Testis (tissue), 2 donors: ENCODE measurements at regions not wholly inside any gene's neighbourhood (a gene's known extent, or its start where the extent isn't known, plus 50 kb on each side); places are given as distances from the start of the nearest gene placed in this dataset.

Experiments
- POLR2A ChIP-seq: fragments of 450-650 bp; IDR thresholded peaks from one replicate; pipeline ENCODE4 v1.6.1; 2017; ENCODE audit warnings: antibody characterized with exemption, mild to moderate bottlenecking, moderate library complexity
- TF ChIP-seq, protein P1 (sequence below), 3 experiments: fragments of 450-650 bp in 2 of 3; fragments of 200-600 bp in 1 of 3; sonication (generic) in 1 of 3; IDR thresholded peaks; one replicate each; pipeline ENCODE4 v1.5.1; 2016 to 2019; ENCODE audit warnings: antibody characterized with exemption in 3 of 3, mild to moderate bottlenecking in 2 of 3, moderate library complexity in 1 of 3

DNA sequence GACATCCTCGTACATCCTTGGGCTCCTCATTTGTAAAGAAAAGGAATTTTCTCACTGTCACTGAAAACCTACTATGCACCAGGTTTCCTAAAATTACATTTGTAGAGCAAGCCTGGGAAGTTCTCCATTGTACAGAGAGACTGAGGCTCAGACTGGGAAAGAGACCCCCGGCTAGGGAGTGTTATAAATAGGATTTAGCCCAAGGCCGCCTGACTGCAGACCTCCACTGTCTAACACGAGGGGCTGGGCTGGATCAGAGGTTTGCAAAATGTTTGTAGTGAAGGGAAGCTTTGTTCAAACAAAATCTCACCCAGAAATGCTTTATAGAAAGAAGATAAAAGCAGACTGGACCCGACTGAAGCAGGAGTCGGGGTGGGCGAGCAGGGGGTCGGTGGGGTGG is 131.3 kb downstream of the ACTL8 start:
- TF ChIP-seq, protein P1, sequence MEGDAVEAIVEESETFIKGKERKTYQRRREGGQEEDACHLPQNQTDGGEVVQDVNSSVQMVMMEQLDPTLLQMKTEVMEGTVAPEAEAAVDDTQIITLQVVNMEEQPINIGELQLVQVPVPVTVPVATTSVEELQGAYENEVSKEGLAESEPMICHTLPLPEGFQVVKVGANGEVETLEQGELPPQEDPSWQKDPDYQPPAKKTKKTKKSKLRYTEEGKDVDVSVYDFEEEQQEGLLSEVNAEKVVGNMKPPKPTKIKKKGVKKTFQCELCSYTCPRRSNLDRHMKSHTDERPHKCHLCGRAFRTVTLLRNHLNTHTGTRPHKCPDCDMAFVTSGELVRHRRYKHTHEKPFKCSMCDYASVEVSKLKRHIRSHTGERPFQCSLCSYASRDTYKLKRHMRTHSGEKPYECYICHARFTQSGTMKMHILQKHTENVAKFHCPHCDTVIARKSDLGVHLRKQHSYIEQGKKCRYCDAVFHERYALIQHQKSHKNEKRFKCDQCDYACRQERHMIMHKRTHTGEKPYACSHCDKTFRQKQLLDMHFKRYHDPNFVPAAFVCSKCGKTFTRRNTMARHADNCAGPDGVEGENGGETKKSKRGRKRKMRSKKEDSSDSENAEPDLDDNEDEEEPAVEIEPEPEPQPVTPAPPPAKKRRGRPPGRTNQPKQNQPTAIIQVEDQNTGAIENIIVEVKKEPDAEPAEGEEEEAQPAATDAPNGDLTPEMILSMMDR (IDR thresholded peaks at IDR 0.05): no peak
- no peak for TF ChIP-seq POLR2A
